Right atrium auricular region (tissue), 2 donors: ENCODE measurements at regions not wholly inside any gene's neighbourhood (a gene's known extent, or its start where the extent isn't known, plus 50 kb on each side); places are given as distances from the start of the nearest gene placed in this dataset.

Source experiments
- DNase-seq: peaks from one replicate; pipeline ENCODE4 v3.0.0-alpha.2; 2019; ENCODE audit warnings: low spot score
- H3K27ac ChIP-seq, 2 donors: fragments of 200-600 bp; sonication (generic); 1 replicate in 1 of 2; 2 replicates in 1 of 2; pipeline ENCODE4 v1.5.1; 2016 to 2019
- H3K27me3 ChIP-seq, 2 donors: fragments of 200-600 bp; sonication (generic); one replicate each; pipeline versions ENCODE4 v1.5.1 to v1.6.0; 2017 to 2019
- H3K36me3 ChIP-seq: fragments of 200-600 bp; sonication (generic); one replicate; pipeline ENCODE4 v1.5.1; 2016
- H3K4me1 ChIP-seq, 2 donors: fragments of 200-600 bp; sonication (generic); one replicate each; pipeline versions ENCODE4 v1.5.1 to v1.6.0; 2017 to 2019
- H3K4me3 ChIP-seq, 2 donors: fragments of 200-600 bp; sonication (generic); 1 replicate in 1 of 2; 2 replicates in 1 of 2; pipeline ENCODE4 v1.5.1; 2017 to 2019; ENCODE audit warnings: mild to moderate bottlenecking in 1 of 2, moderate library complexity in 1 of 2
- H3K9me3 ChIP-seq, 2 donors: fragments of 200-600 bp; sonication (generic); one replicate each; pipeline ENCODE4 v1.5.1; 2019
- TF ChIP-seq, protein P1 (sequence below), 2 donors: fragments of 200-600 bp; sonication (generic); IDR thresholded peaks; one replicate each; pipeline ENCODE4 v1.5.1; 2019; ENCODE audit warnings: antibody characterized with exemption in 2 of 2

DNA sequence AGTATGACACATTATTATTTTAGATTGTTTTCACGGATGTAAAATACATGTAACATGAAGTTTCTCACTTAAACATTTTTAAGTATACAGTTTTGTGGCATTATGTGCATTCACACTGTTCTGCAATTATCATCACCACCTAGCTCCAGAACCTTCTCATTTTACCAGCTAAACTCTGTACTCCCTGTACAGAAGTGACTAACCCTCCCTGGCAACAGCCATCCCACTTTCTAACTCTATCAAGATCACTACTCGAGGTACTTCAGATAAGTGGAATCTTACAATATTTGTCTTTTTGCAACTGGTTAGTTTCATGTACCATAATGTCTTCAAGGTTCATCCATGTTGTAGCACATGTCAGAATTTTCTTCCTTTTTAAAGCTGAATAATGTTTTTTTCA lies 116.3 kb upstream of the IGF1R start:
- no peaks in the 10 kb centered on the region for H3K36me3 ChIP-seq
- DNase-seq, result no peak
- H3K4me1 ChIP-seq, result no peaks in the 10 kb centered on the region
- H3K27me3 ChIP-seq, result no peaks in the 10 kb centered on the region
- H3K27ac ChIP-seq, result no peak overlapping the region
- H3K9me3 ChIP-seq, result no peaks in the 10 kb centered on the region
- TF ChIP-seq, protein P1, sequence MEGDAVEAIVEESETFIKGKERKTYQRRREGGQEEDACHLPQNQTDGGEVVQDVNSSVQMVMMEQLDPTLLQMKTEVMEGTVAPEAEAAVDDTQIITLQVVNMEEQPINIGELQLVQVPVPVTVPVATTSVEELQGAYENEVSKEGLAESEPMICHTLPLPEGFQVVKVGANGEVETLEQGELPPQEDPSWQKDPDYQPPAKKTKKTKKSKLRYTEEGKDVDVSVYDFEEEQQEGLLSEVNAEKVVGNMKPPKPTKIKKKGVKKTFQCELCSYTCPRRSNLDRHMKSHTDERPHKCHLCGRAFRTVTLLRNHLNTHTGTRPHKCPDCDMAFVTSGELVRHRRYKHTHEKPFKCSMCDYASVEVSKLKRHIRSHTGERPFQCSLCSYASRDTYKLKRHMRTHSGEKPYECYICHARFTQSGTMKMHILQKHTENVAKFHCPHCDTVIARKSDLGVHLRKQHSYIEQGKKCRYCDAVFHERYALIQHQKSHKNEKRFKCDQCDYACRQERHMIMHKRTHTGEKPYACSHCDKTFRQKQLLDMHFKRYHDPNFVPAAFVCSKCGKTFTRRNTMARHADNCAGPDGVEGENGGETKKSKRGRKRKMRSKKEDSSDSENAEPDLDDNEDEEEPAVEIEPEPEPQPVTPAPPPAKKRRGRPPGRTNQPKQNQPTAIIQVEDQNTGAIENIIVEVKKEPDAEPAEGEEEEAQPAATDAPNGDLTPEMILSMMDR (IDR thresholded peaks at IDR 0.05), result no peak
- no peak overlapping the region for H3K4me3 ChIP-seq

DNA sequence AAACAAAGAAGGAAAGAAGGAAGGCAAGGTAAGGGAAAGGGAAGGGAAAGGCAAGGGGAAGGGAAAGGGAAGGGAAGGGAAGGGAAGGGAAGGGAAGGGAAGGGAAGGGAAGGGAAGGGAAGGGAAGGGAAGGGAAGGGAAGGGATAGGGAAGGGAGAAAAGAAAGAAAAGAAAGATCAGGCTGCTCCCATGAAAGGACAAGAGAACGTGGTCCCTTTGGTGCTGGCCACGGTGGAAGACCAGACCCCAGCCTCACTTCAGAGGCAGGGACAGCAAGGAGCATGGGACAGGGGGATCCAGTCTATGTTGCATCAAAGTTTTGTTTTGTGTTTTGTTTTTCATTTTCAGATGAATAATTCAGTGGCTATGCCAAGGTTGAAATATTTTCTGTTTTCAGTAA lies 111.4 kb upstream of the IGF1R start:
- H3K27ac ChIP-seq, result no peak overlapping the region

DNA sequence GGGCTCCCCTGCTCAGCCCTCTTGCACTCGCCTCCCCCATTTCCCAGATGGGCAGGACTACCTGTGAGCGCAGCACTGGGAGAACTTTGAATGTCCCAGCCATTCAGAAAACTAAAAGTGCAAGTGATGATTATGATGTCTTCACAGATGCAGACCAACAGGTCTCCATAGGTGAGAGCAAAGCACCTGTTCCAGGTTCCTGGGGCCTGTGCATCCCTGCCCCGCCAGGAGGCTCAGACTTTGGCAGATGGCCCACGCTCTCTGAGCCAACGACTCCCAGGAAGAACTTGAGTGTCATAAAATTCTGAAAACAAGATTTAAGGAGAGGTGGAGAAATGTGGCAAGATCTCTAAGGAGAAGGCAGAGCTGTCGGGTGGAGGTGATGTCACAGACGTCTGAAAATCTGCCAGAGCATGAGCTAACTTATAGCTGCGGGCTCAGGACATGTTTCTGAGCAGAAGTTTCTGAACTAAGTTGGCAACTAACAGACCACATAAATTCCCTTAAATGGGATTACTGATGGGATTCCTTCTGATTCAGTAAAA lies 110.8 kb upstream of the IGF1R start:
- H3K27me3 ChIP-seq, result no peaks in the 10 kb centered on the region
- TF ChIP-seq, protein P1 (IDR thresholded peaks at IDR 0.05), result no peak
- no peaks in the 10 kb centered on the region for H3K4me1 ChIP-seq
- no peak overlapping the region for H3K4me3 ChIP-seq
- DNase-seq, result no peak
- no peak overlapping the region for H3K27ac ChIP-seq
- no peaks in the 10 kb centered on the region for H3K36me3 ChIP-seq
- H3K9me3 ChIP-seq, result no peaks in the 10 kb centered on the region

More for the DNA sequence above, 111.4 kb upstream of the IGF1R start:
- Histone ChIP-seq H3K36me3 (no peaks in the 10 kb centered on the region), H3K4me3 (no peak overlapping the region), H3K27me3 (no peaks in the 10 kb centered on the region), H3K9me3 (no peaks in the 10 kb centered on the region), H3K4me1 (no peaks in the 10 kb centered on the region)
- no peak for DNase-seq
- TF ChIP-seq, protein P1 (IDR thresholded peaks at IDR 0.05), result no peak

DNA sequence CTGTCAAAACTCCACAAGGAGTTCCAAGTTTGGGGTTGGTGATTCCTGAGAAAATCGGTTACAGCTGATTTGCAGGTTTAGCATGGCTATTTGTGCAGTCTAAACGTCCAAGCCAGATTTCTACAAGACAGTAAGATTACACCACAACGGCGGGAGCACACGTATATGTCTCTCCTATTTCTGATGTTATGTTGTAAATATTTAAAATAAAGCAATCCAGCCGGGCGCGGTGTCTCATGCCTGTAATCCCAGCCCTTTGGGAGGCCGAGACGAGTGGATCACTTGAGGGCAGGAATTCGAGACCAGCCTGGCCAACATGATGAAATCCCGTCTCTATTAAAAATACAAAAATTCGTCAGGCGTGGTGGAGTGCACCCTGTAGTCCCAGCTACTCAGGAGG lies 106.8 kb upstream of the IGF1R start:
- no peaks in the 10 kb centered on the region for H3K4me1 ChIP-seq
- no peaks in the 10 kb centered on the region for H3K27me3 ChIP-seq
- H3K4me3 ChIP-seq, result no peak overlapping the region
- TF ChIP-seq, protein P1 (IDR thresholded peaks at IDR 0.05), result no peak
- H3K9me3 ChIP-seq, result no peaks in the 10 kb centered on the region
- no peaks in the 10 kb centered on the region for H3K36me3 ChIP-seq
- no peak overlapping the region for H3K27ac ChIP-seq
- DNase-seq, result no peak

DNA sequence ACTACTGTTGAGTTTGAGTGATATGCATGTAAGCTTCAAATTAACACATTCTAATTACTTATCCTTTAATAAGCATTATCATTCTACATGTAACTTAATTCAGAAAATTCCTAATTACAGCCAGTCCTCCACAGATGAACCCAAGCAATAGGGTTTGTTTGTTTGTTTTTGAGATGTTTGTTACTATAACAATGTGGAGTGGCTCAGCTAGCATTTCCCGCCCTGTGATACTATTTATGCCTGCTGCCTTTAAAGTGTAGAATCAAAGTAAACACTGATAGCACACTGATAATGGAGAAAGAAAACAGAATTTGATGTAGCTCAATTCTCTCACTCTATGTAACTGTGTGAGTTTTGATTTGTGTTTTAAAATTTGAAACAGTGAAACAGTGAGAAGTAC lies 105.1 kb upstream of the IGF1R start:
- Histone ChIP-seq H3K4me1 (peaks cover 0 to 8% of the 10 kb centered on the region in 2 donors), H3K4me3 (no peak overlapping the region), H3K36me3 (no peaks in the 10 kb centered on the region), H3K27me3 (no peaks in the 10 kb centered on the region), H3K9me3 (no peaks in the 10 kb centered on the region), H3K27ac (no peak overlapping the region)
- TF ChIP-seq, protein P1 (IDR thresholded peaks at IDR 0.05), result no peak
- no peak for DNase-seq

GRCh38 chr15:98546329-98546728 lies 102.0 kb upstream of the IGF1R start:
- TF ChIP-seq, protein P1 (IDR thresholded peaks at IDR 0.05), result no peak
- Histone ChIP-seq H3K27me3 (no peaks in the 10 kb centered on the region), H3K27ac (no peak overlapping the region), H3K4me3 (no peak overlapping the region), H3K9me3 (no peaks in the 10 kb centered on the region), H3K4me1 (peaks cover 0 to 12% of the 10 kb centered on the region in 2 donors), H3K36me3 (no peaks in the 10 kb centered on the region)
- DNase-seq, result no peak
